ENCODE measurements at regions not wholly inside any gene's neighbourhood (a gene's known extent, or its start where the extent isn't known, plus 50 kb on each side); places are given as distances from the start of the nearest gene placed in this dataset.

GRCh38 chr10:71052708-71053107 lies 159.7 kb upstream of the UNC5B start:
- no peak for ATAC-seq
- RAD21 ChIA-PET (ENCODE audit: low non-redundant PET in 1 of 2, low total read pairs in 2 of 2, uncharacterized antibody in 2 of 2, unreplicated experiment in 2 of 2): no interaction called here
- CTCF ChIA-PET: no interaction called here
- POLR2A ChIA-PET: no interaction called here
- no peak overlapping the region for H3K4me3 ChIP-seq (replicated peaks in 1 of 2; ENCODE audit: low read depth in 1 of 2, low read length in 2 of 2)
- no peak overlapping the region for H2AFZ ChIP-seq (ENCODE audit: low read depth, low read length, poor library complexity, severe bottlenecking)
- DNase-seq (ENCODE audit: low read depth, low spot score): no peak
- intact Hi-C loops (cut with micrococcal nuclease): no loop called here
- no peak overlapping the region for H3K27ac ChIP-seq (ENCODE audit: low read depth, low read length)
- H3K79me2 ChIP-seq (ENCODE audit: insufficient read depth, low read length): no peaks in the 10 kb centered on the region
- BruUV-seq (replicated peaks): no TSS peak
- H3K4me1 ChIP-seq (ENCODE audit: control insufficient read depth in 1 of 2, insufficient read depth in 2 of 2, low read length in 2 of 2): no peaks in the 10 kb centered on the region
- H3K4me2 ChIP-seq (ENCODE audit: low read length): no peak overlapping the region
- H3K9me3 ChIP-seq (ENCODE audit: control insufficient read depth in 1 of 2, insufficient read depth in 1 of 2, low read depth in 1 of 2, low read length in 2 of 2): no peaks in the 10 kb centered on the region
- H3K27me3 ChIP-seq (ENCODE audit: insufficient read depth, low read length): peaks cover 5% of the 10 kb centered on the region; the same call in 1 of the 2 replicates
- no peaks in the 10 kb centered on the region for H3K36me3 ChIP-seq (ENCODE audit: control insufficient read depth in 1 of 2, insufficient read depth in 2 of 2, low read length in 2 of 2)
- H3K9me2 ChIP-seq (ENCODE audit: insufficient read depth): no peaks in the 10 kb centered on the region
- no peaks in the 10 kb centered on the region for H4K20me1 ChIP-seq (ENCODE audit: insufficient read depth)
- TF ChIP-seq SRF (IDR thresholded peaks at IDR 0.05; ENCODE audit: low read depth): no peak
- no peak for TF ChIP-seq POLR2A (IDR thresholded peaks at IDR 0.05; ENCODE audit: borderline replicate concordance, extremely low read depth, insufficient read depth, insufficient read length)
- TF ChIP-seq EZH2phosphoT487 (IDR thresholded peaks at IDR 0.05; ENCODE audit: borderline replicate concordance): no peak
- TF ChIP-seq ZBTB33 (IDR thresholded peaks at IDR 0.05; ENCODE audit: extremely low read depth, insufficient replicate concordance, low read length): no peak
- TF ChIP-seq EGR1 (IDR thresholded peaks at IDR 0.05; ENCODE audit: low read depth): no peak
- TF ChIP-seq ZFX (IDR thresholded peaks at IDR 0.05): no peak
- no peak for TF ChIP-seq FOSL1 (IDR thresholded peaks at IDR 0.05; ENCODE audit: low read depth)
- no peak for TF ChIP-seq CBX3 (IDR thresholded peaks at IDR 0.05; ENCODE audit: low read depth)
- no peak for TF ChIP-seq RAD21 (IDR thresholded peaks at IDR 0.05; ENCODE audit: low read depth)
- TF ChIP-seq MAX (IDR thresholded peaks at IDR 0.05): no peak
- no peak for TF ChIP-seq EZH2 (IDR thresholded peaks at IDR 0.05)
- no peak for TF ChIP-seq YY1 (IDR thresholded peaks at IDR 0.05; ENCODE audit: extremely low read depth, insufficient replicate concordance, low read depth, low read length)
- no peak for TF ChIP-seq CEBPB (IDR thresholded peaks at IDR 0.05; ENCODE audit: low read depth)
- no peak for TF ChIP-seq ELF1 (IDR thresholded peaks at IDR 0.05; ENCODE audit: borderline replicate concordance, low read depth)
- TF ChIP-seq REST (IDR thresholded peaks at IDR 0.05; ENCODE audit: low read depth): no peak
- TF ChIP-seq ZNF274 (IDR thresholded peaks at IDR 0.05; ENCODE audit: low read depth, low read length): no peak
- TF ChIP-seq SIN3A (IDR thresholded peaks at IDR 0.05; ENCODE audit: low read depth): no peak
- no peak overlapping the region for H3K9ac ChIP-seq (ENCODE audit: low read length)

Measured in HCT116 (cell line).